ENCODE measurements at regions not wholly inside any gene's neighbourhood (a gene's known extent, or its start where the extent isn't known, plus 50 kb on each side); places are given as distances from the start of the nearest gene placed in this dataset.

DNA sequence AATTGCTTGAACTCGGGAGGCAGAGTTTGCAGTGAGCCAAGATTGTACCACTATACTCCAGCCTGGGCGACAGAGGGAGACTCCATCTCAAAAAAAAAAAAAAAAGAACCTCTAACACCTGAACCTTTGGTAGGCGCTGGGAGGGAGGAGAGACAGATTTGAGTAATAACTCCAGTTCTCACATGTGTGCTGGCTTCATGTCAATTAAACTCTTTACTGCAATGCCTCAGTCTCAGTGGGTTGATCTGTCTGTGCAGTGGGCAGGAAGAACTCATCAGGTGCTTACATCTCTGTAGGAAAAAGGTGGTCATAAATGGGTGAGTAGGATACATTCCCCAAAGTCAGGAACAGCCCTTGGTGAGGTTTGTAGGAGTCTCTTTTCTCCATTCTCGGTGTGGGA lies 85.1 kb upstream of the ABCC4 start:
- TF ChIP-seq JUND (IDR thresholded peaks at IDR 0.05; ENCODE audit: low read length) (no peak), GABPA (IDR thresholded peaks at IDR 0.05; ENCODE audit: borderline replicate concordance, insufficient read depth, low read length) (no peak), CTCF (IDR thresholded peaks at IDR 0.05; ENCODE audit: control extremely low read depth in 1 of 3, insufficient read depth in 1 of 3, low read depth in 1 of 3, low read length in 3 of 3) (no peak), EP300 (IDR thresholded peaks at IDR 0.05; ENCODE audit: borderline replicate concordance in 1 of 2, low read depth in 2 of 2, low read length in 2 of 2) (no peak), POLR2AphosphoS5 (IDR thresholded peaks at IDR 0.05; ENCODE audit: low read depth, low read length) (no peak), MAX (IDR thresholded peaks at IDR 0.05) (no peak), TAF1 (IDR thresholded peaks at IDR 0.05; ENCODE audit: low read depth, low read length) (no peak)

Data from H1 (cell line).